ENCODE measurements at regions not wholly inside any gene's neighbourhood (a gene's known extent, or its start where the extent isn't known, plus 50 kb on each side); places are given as distances from the start of the nearest gene placed in this dataset.

DNA sequence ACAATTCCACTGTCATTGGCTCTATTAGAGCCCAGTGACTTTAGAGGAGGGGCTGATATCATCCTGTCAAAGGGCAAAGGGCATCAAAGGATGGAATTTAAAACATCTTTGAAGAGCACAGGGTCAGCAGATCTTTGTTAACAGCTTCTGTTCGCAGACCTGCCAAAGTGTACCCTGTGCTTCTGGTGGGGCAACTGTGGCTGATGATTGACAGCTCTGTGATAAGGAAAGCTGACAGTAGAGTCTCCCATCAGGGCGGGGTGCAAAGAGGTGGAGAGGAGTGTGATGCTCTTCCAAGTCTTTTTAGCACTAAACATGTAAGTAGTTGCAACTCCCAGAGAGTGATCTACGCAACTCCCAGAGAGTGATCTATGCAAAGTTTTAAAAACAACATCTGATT lies 742.1 kb upstream of the SOX9 start:
- no peak for DNase-seq (ENCODE audit: low read depth, low spot score)
- WGBS (ENCODE audit: insufficient coverage, insufficient read length) = no CpG with 5 or more reads among the region's 3 CpGs
- no peaks in the 10 kb centered on the region for H3K4me1 ChIP-seq (ENCODE audit: control insufficient read depth, insufficient read depth, low read length)
- H3K9me3 ChIP-seq (ENCODE audit: control insufficient read depth, insufficient read depth, low read length) = no peaks in the 10 kb centered on the region
- no peak overlapping the region for H3K4me3 ChIP-seq (ENCODE audit: low read length)
- H3K36me3 ChIP-seq (ENCODE audit: control insufficient read depth, insufficient read depth, low read length) = no peaks in the 10 kb centered on the region
- no peaks in the 10 kb centered on the region for H3K27me3 ChIP-seq (ENCODE audit: control insufficient read depth, insufficient read depth, low read length)
- no peak overlapping the region for H3K27ac ChIP-seq (ENCODE audit: low read length)

DNA sequence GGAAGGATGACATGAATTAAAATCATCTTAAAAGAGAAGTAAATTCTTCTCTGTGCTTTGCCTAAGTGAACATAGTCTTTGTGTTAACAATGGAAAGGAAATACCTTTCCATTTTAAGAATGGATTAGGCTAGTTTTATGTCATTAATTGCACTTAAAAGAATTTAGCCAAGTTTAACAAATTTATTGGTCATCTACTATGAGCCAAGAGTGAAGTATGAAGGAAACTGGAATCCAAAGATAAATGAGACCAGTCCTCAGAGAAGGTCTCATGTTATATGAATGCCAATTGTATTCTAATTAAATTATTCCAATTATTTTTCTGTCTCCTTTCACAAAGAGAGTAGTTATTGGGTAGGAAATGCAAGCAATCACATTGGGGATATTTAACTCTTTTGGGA lies 741.3 kb upstream of the SOX9 start:
- Histone ChIP-seq H3K4me3 (ENCODE audit: low read length) (no peak overlapping the region), H3K4me1 (ENCODE audit: control insufficient read depth, insufficient read depth, low read length) (no peaks in the 10 kb centered on the region), H3K27me3 (ENCODE audit: control insufficient read depth, insufficient read depth, low read length) (no peaks in the 10 kb centered on the region), H3K27ac (ENCODE audit: low read length) (no peak overlapping the region), H3K36me3 (ENCODE audit: control insufficient read depth, insufficient read depth, low read length) (no peaks in the 10 kb centered on the region), H3K9me3 (ENCODE audit: control insufficient read depth, insufficient read depth, low read length) (no peaks in the 10 kb centered on the region)
- DNase-seq (ENCODE audit: low read depth, low spot score) = no peak

DNA sequence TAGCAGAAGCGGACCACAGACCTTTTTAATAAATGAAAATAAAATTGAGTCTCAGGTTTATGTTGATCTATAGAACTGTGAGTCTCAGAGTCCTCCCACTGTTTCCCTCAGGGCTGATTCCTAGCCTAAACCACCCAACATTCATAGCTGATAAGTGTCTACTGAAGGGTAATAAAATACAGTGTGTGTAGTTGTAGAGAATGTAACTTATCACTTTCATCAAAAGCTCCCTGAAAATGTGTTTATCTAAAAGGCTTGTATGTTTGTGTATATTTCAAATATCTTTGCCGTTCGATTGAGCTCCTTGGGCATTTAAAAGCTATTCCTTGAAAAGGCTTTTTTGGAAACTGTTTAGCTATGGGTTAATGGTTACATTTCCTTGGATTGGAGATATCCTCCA lies 740.3 kb upstream of the SOX9 start:
- H3K27me3 ChIP-seq (ENCODE audit: control insufficient read depth, insufficient read depth, low read length) = no peaks in the 10 kb centered on the region
- H3K27ac ChIP-seq (ENCODE audit: low read length) = no peak overlapping the region
- no peaks in the 10 kb centered on the region for H3K36me3 ChIP-seq (ENCODE audit: control insufficient read depth, insufficient read depth, low read length)
- no peaks in the 10 kb centered on the region for H3K9me3 ChIP-seq (ENCODE audit: control insufficient read depth, insufficient read depth, low read length)
- H3K4me3 ChIP-seq (ENCODE audit: low read length) = no peak overlapping the region
- no peak for DNase-seq (ENCODE audit: low read depth, low spot score)
- no CpG with 5 or more reads among the region's 3 CpGs for WGBS (ENCODE audit: insufficient coverage, insufficient read length)
- H3K4me1 ChIP-seq (ENCODE audit: control insufficient read depth, insufficient read depth, low read length) = no peaks in the 10 kb centered on the region

DNA sequence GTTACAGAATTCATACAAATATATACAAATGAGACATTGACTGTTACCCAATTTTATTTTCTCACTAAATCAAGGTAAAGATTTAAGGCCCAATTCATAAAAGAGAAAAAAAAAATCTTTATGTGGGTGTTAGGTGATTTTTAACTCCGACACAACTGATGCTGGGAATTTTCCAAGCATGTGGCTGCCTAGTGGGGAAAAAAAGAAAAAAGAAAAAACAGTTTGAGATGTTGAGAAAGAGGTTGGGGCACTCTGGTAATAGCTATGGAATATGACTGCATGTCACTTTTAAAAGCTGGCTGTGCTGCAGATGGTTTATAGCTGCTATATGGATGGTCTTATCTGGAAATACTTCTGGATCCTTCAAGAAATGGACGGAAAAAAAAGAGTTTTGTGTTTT lies 739.9 kb upstream of the SOX9 start:
- WGBS (ENCODE audit: insufficient coverage, insufficient read length) = no CpG with 5 or more reads among the region's 2 CpGs
- no peaks in the 10 kb centered on the region for H3K9me3 ChIP-seq (ENCODE audit: control insufficient read depth, insufficient read depth, low read length)
- no peak overlapping the region for H3K4me3 ChIP-seq (ENCODE audit: low read length)
- no peak overlapping the region for H3K27ac ChIP-seq (ENCODE audit: low read length)
- no peaks in the 10 kb centered on the region for H3K4me1 ChIP-seq (ENCODE audit: control insufficient read depth, insufficient read depth, low read length)
- H3K27me3 ChIP-seq (ENCODE audit: control insufficient read depth, insufficient read depth, low read length) = no peaks in the 10 kb centered on the region
- H3K36me3 ChIP-seq (ENCODE audit: control insufficient read depth, insufficient read depth, low read length) = no peaks in the 10 kb centered on the region
- no peak for DNase-seq (ENCODE audit: low read depth, low spot score)

DNA sequence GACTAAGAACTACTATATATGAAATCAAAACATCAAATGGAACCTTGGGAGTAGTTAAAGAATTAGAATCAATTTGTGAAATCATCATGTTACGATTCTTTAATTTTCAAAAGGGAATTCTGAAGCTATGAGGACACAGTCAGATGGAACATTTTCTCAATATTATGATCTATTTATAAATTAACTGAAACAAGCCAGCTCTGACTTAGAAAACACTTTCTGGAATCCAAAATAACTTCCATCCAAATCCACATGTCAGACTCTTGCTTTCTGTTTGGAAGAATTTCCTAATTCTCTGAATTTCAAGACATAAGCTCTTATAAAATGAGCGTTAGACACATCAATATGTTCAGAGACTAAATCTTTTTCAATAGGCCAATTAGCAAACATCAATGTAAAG lies 737.7 kb upstream of the SOX9 start:
- Histone ChIP-seq H3K27ac (ENCODE audit: low read length) (no peak overlapping the region), H3K4me3 (ENCODE audit: low read length) (no peak overlapping the region), H3K36me3 (ENCODE audit: control insufficient read depth, insufficient read depth, low read length) (no peaks in the 10 kb centered on the region), H3K9me3 (ENCODE audit: control insufficient read depth, insufficient read depth, low read length) (no peaks in the 10 kb centered on the region), H3K4me1 (ENCODE audit: control insufficient read depth, insufficient read depth, low read length) (no peaks in the 10 kb centered on the region), H3K27me3 (ENCODE audit: control insufficient read depth, insufficient read depth, low read length) (no peaks in the 10 kb centered on the region)
- no peak for DNase-seq (ENCODE audit: low read depth, low spot score)
- no CpG with 5 or more reads among the region's 2 CpGs for WGBS (ENCODE audit: insufficient coverage, insufficient read length)

DNA sequence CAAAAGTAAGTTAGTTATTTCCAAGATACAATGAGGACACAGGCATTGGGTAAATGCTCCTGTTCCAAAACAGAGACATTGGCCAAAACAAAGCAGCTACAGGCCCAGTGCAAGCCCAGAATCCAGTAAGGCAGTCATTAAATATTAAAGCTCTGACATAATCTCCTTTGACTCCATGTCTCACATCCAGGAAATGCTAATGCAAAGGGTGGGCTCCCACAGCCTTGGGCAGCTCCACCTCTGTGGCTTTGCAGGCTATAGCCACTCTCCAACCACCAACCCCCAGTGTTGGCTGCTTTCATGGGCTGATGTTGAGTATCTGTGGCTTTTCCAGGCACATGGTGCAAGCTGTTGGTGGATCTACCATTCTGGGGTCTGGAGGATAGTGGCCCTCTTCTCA lies 733.4 kb upstream of the SOX9 start:
- H3K27ac ChIP-seq (ENCODE audit: low read length) = no peak overlapping the region
- H3K27me3 ChIP-seq (ENCODE audit: control insufficient read depth, insufficient read depth, low read length) = no peaks in the 10 kb centered on the region
- H3K4me3 ChIP-seq (ENCODE audit: low read length) = no peak overlapping the region
- H3K9me3 ChIP-seq (ENCODE audit: control insufficient read depth, insufficient read depth, low read length) = no peaks in the 10 kb centered on the region
- no peaks in the 10 kb centered on the region for H3K4me1 ChIP-seq (ENCODE audit: control insufficient read depth, insufficient read depth, low read length)
- H3K36me3 ChIP-seq (ENCODE audit: control insufficient read depth, insufficient read depth, low read length) = no peaks in the 10 kb centered on the region
- DNase-seq (ENCODE audit: low read depth, low spot score) = no peak

DNA sequence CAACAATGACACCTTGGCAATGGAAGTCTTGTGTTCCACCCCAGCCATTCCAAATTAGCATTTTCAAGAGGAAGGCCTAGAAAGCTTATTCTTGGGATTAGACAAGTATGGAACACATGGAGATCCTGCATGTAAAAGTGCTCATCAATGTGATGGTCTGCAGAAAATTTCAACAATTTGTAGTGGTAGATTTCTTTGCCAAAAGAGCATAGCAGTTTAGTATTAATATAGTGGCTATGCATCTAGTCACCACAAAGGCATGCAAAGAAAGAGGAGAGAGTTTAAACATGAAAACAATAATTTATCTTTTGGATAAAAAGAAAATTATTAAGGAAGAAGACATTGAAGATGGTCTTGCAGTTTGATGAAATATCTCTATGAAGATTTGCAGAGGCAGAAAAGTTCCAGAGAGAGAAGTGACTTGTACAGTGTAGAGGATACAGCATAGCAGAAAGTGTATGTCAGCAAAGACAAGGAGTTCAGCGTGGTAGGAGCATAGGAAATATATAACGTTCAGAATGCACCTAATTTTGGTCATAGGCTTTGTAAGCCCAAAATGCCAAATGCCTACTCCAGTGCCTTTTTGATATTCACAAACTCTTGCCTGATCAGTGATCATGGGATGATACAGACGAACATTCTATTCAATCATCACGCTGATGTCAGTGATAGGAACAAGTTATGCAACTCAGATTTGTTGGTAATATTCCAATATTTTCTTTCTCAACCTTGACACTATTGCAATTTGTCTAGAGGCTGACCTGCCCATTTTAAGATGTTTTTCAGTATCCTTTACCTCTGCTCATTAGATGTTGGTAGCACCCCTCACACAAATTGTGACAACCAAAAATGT lies 727.9 kb upstream of the SOX9 start:
- no peak overlapping the region for H3K27ac ChIP-seq (ENCODE audit: low read length)
- no CpG with 5 or more reads among the region's 4 CpGs for WGBS (ENCODE audit: insufficient coverage, insufficient read length)
- no peaks in the 10 kb centered on the region for H3K27me3 ChIP-seq (ENCODE audit: control insufficient read depth, insufficient read depth, low read length)
- no peak overlapping the region for H3K4me3 ChIP-seq (ENCODE audit: low read length)
- no peaks in the 10 kb centered on the region for H3K36me3 ChIP-seq (ENCODE audit: control insufficient read depth, insufficient read depth, low read length)
- no peak for DNase-seq (ENCODE audit: low read depth, low spot score)
- no peaks in the 10 kb centered on the region for H3K9me3 ChIP-seq (ENCODE audit: control insufficient read depth, insufficient read depth, low read length)
- no peaks in the 10 kb centered on the region for H3K4me1 ChIP-seq (ENCODE audit: control insufficient read depth, insufficient read depth, low read length)

DNA sequence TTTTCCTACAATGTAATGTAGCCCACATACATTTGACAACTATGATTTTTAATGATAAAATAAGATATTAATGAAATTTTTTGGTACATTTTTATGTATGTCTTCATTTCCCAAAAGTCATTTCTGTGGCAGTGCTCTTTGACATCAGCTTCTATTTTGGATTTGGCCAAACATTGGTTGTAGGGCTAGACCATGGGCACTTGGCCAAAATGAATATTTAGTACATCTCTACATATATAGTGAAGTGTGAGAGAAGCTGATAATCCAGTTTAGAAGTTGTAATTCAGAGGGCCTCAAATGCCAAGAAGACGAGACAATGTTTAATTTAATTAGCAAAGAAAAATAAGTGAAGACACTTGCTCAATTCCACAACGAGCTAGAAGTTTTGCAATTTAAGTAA lies 724.9 kb upstream of the SOX9 start:
- WGBS (ENCODE audit: insufficient coverage, insufficient read length) = no CpG with 5 or more reads among the region's 2 CpGs
- Histone ChIP-seq H3K9me3 (ENCODE audit: control insufficient read depth, insufficient read depth, low read length) (no peaks in the 10 kb centered on the region), H3K4me1 (ENCODE audit: control insufficient read depth, insufficient read depth, low read length) (no peaks in the 10 kb centered on the region), H3K4me3 (ENCODE audit: low read length) (no peak overlapping the region), H3K36me3 (ENCODE audit: control insufficient read depth, insufficient read depth, low read length) (no peaks in the 10 kb centered on the region), H3K27me3 (ENCODE audit: control insufficient read depth, insufficient read depth, low read length) (no peaks in the 10 kb centered on the region), H3K27ac (ENCODE audit: low read length) (no peak overlapping the region)
- DNase-seq (ENCODE audit: low read depth, low spot score) = no peak

DNA sequence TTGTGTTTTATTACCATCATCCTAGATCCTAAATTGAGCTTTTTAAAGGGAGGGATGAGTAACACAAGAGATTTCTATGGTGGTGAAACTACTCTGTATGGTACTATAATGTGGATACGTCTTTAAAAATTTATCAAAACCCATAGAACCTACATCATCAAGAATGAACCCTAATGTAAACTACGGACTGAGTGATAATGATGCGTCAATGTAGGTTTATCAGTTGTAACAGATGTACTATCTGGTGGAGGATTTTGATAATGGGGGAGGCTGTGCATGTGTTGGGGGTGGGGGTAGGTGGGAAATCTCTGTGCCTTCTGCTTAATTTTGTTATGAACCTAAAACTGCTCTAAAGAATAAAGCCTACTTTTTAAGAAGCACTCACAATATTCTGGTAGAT lies 724.1 kb upstream of the SOX9 start:
- H3K27me3 ChIP-seq (ENCODE audit: control insufficient read depth, insufficient read depth, low read length) = no peaks in the 10 kb centered on the region
- H3K4me3 ChIP-seq (ENCODE audit: low read length) = no peak overlapping the region
- DNase-seq (ENCODE audit: low read depth, low spot score) = no peak
- no peaks in the 10 kb centered on the region for H3K4me1 ChIP-seq (ENCODE audit: control insufficient read depth, insufficient read depth, low read length)
- no peaks in the 10 kb centered on the region for H3K9me3 ChIP-seq (ENCODE audit: control insufficient read depth, insufficient read depth, low read length)
- no peaks in the 10 kb centered on the region for H3K36me3 ChIP-seq (ENCODE audit: control insufficient read depth, insufficient read depth, low read length)
- H3K27ac ChIP-seq (ENCODE audit: low read length) = no peak overlapping the region
- no CpG with 5 or more reads among the region's 3 CpGs for WGBS (ENCODE audit: insufficient coverage, insufficient read length)

DNA sequence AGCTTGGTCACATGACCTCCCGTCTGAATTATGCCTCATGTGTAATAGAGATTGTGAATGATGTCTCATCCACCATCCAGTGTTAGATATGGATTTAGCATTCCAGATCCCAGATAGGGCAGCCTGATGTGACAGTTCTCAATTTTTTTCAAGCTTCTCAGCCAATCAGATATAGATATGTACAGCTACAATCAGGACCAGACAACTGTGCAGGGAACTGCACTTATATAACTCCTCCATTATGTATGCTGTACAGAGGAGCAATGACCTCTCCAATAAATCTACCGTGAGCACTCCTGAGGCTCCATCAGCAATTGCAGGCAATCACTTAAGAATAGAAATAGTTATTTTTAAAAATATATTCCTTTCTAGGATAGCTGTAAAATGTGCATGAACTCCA lies 722.8 kb upstream of the SOX9 start:
- Histone ChIP-seq H3K9me3 (ENCODE audit: control insufficient read depth, insufficient read depth, low read length) (no peaks in the 10 kb centered on the region), H3K4me3 (ENCODE audit: low read length) (no peak overlapping the region), H3K27ac (ENCODE audit: low read length) (no peak overlapping the region), H3K36me3 (ENCODE audit: control insufficient read depth, insufficient read depth, low read length) (no peaks in the 10 kb centered on the region), H3K4me1 (ENCODE audit: control insufficient read depth, insufficient read depth, low read length) (no peaks in the 10 kb centered on the region; the same call in 1 of the 2 replicates), H3K27me3 (ENCODE audit: control insufficient read depth, insufficient read depth, low read length) (no peaks in the 10 kb centered on the region)
- no CpG with 5 or more reads among the region's 2 CpGs for WGBS (ENCODE audit: insufficient coverage, insufficient read length)
- no peak for DNase-seq (ENCODE audit: low read depth, low spot score)

DNA sequence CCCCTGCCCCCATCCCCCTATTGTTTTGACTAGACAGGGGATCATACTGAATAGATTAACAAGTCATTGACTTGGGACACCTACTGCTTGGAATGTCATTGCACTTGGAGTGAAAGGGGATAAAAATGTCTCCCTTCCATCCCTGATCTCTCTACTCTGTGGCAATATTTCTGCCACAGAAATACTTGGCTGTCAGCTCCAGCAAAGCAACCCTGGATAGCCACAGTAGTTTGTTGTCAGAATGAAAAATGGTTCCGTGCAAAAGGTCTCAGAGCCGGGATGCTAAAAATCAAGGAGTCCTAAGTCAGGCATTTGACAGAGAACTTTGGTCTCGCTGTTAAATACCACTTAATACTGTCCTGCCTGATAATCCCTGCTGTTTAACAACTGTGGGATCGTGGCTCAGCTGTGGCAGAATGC lies 722.0 kb upstream of the SOX9 start:
- Histone ChIP-seq H3K4me3 (ENCODE audit: low read length) (no peak overlapping the region), H3K27ac (ENCODE audit: low read length) (no peak overlapping the region), H3K27me3 (ENCODE audit: control insufficient read depth, insufficient read depth, low read length) (no peaks in the 10 kb centered on the region), H3K9me3 (ENCODE audit: control insufficient read depth, insufficient read depth, low read length) (no peaks in the 10 kb centered on the region), H3K36me3 (ENCODE audit: control insufficient read depth, insufficient read depth, low read length) (no peaks in the 10 kb centered on the region), H3K4me1 (ENCODE audit: control insufficient read depth, insufficient read depth, low read length) (no peaks in the 10 kb centered on the region; the same call in 1 of the 2 replicates)
- WGBS (ENCODE audit: insufficient coverage, insufficient read length) = no CpG with 5 or more reads among the region's 4 CpGs
- DNase-seq (ENCODE audit: low read depth, low spot score) = no peak

Measured in iPS DF 6.9 (cell line).